B cell (primary cell): ENCODE measurements at regions not wholly inside any gene's neighbourhood (a gene's known extent, or its start where the extent isn't known, plus 50 kb on each side); places are given as distances from the start of the nearest gene placed in this dataset.

Source experiments
- ATAC-seq: fragments of 200-7000 bp; cut with Tn5 transposase; one replicate; pipeline ENCODE4 v1.10.0; 2021; ENCODE audit warnings: low read depth, mild to moderate bottlenecking, moderate number of reproducible peaks, moderate library complexity
- CTCF ChIA-PET: fragments of 350-600 bp; sonication (Branson Sonifier 250); formaldehyde crosslinking; loops from one replicate; lab custom pipeline; 2021; ENCODE audit warnings: antibody characterized with exemption, inconsistent platforms; lab: Charles Lee
- POLR2A ChIA-PET: fragments of 350-600 bp; sonication (Branson Sonifier 250); formaldehyde crosslinking; loops from one replicate; lab custom pipeline; 2021; ENCODE audit warnings: antibody characterized with exemption; lab: Charles Lee
- DNase-seq: peaks from one replicate; pipeline ENCODE4 v3.0.0; 2013
- H2AFZ ChIP-seq: 2 replicates; pipeline ENCODE4 v1.6.1; 2012; ENCODE audit warnings: mild to moderate bottlenecking, low read depth, low read length; ENCODE audit not compliant: insufficient read depth, poor library complexity, severe bottlenecking
- H3K27ac ChIP-seq, 2 donors: 1 replicate in 1 of 2; 2 replicates in 1 of 2; pipeline ENCODE4 v1.5.1; 2012 to 2013; ENCODE audit warnings: low read length in 2 of 2, mild to moderate bottlenecking in 2 of 2, moderate library complexity in 1 of 2
- H3K27me3 ChIP-seq, 4 experiments: fragments of 200-600 bp in 1 of 4; sonication (generic) in 1 of 4; replicated peaks in 1 of 4; 1 replicate in 2 of 4; 2 replicates in 2 of 4; pipeline versions ENCODE4 v1.6.1 to v1.7.0; 2013 to 2016; ENCODE audit warnings: low read length in 3 of 4, mild to moderate bottlenecking in 2 of 4, mixed read lengths in 1 of 4, moderate library complexity in 1 of 4; ENCODE audit not compliant: insufficient read depth in 4 of 4, control insufficient read depth in 3 of 4; ENCODE audit errors: control extremely low read depth in 1 of 4
- H3K36me3 ChIP-seq, 2 experiments: replicated peaks in 1 of 2; 1 replicate in 1 of 2; 2 replicates in 1 of 2; pipeline versions ENCODE4 v1.6.1 to v1.7.1; 2013; ENCODE audit warnings: low read length in 1 of 2; ENCODE audit not compliant: insufficient read depth in 2 of 2, control insufficient read depth in 1 of 2; ENCODE audit errors: control extremely low read depth in 1 of 2, extremely low read depth in 1 of 2
- H3K4me1 ChIP-seq, 2 donors: fragments of 200-600 bp in 1 of 2; sonication (generic) in 1 of 2; 1 replicate in 1 of 2; 2 replicates in 1 of 2; pipeline versions ENCODE4 v1.5.1 to v1.6.1; 2013 to 2017; ENCODE audit warnings: low read length in 2 of 2; ENCODE audit not compliant: control insufficient read depth in 2 of 2, insufficient read depth in 2 of 2
- H3K4me2 ChIP-seq: replicated peaks from 2 replicates; pipeline ENCODE3; 2012; ENCODE audit warnings: mild to moderate bottlenecking, low read depth, low read length; ENCODE audit not compliant: poor library complexity, severe bottlenecking
- H3K4me3 ChIP-seq, 5 experiments: fragments of 200-600 bp in 1 of 5; sonication (generic) in 1 of 5; 1 replicate in 3 of 5; 2 replicates in 2 of 5; pipeline versions ENCODE4 v1.5.1 to v1.7.0; 2011 to 2016; ENCODE audit warnings: low read length in 4 of 5, mild to moderate bottlenecking in 4 of 5, low read depth in 2 of 5, control low read depth in 1 of 5, moderate library complexity in 1 of 5; ENCODE audit not compliant: insufficient read depth in 1 of 5; ENCODE audit errors: control extremely low read depth in 1 of 5, extremely low read depth in 1 of 5
- H3K79me2 ChIP-seq: fragments of 200-600 bp; sonication (generic); one replicate; pipeline ENCODE4 v1.6.0; 2016; ENCODE audit warnings: low read length; ENCODE audit not compliant: control insufficient read depth, insufficient read depth
- H3K9ac ChIP-seq: fragments of 200-600 bp; sonication (generic); 2 replicates; pipeline ENCODE4 v1.6.1; 2017; ENCODE audit warnings: mild to moderate bottlenecking, low read length, moderate library complexity
- H3K9me3 ChIP-seq, 3 donors: one replicate each; pipeline versions ENCODE4 v1.6.1 to v1.7.1; 2013; ENCODE audit warnings: low read length in 2 of 3; ENCODE audit not compliant: control insufficient read depth in 2 of 3, insufficient read depth in 1 of 3; ENCODE audit errors: control extremely low read depth in 1 of 3
- H4K20me1 ChIP-seq: 2 replicates; pipeline ENCODE4 v1.6.0; 2012; ENCODE audit warnings: mild to moderate bottlenecking, low read length; ENCODE audit not compliant: insufficient read depth, control insufficient read depth, poor library complexity, severe bottlenecking
- H3K27ac Mint-ChIP-seq: one replicate; pipeline ENCODE4 v1.8.0; 2021; ENCODE audit warnings: mixed read lengths
- H3K27me3 Mint-ChIP-seq: one replicate; pipeline ENCODE4 v1.8.0; 2021; ENCODE audit warnings: mixed read lengths
- H3K4me1 Mint-ChIP-seq: one replicate; pipeline ENCODE4 v1.8.0; 2021; ENCODE audit warnings: mixed read lengths
- H3K4me3 Mint-ChIP-seq: one replicate; pipeline ENCODE4 v1.8.0; 2021; ENCODE audit warnings: mixed read lengths
- H3K9me3 Mint-ChIP-seq: one replicate; pipeline ENCODE4 v1.8.0; 2022; ENCODE audit warnings: mixed read lengths; ENCODE audit not compliant: insufficient read depth
- CTCF ChIP-seq: fragments of 200-600 bp; IDR thresholded peaks from one replicate; pipeline ENCODE4 v1.8.0; 2022; ENCODE audit warnings: antibody characterized with exemption, mild to moderate bottlenecking
- EZH2 ChIP-seq: IDR thresholded peaks from 2 replicates; pipeline ENCODE4 v1.6.1; 2012; ENCODE audit warnings: borderline replicate concordance, low read depth, mild to moderate bottlenecking, moderate library complexity, low read length; ENCODE audit not compliant: insufficient read depth, poor library complexity, severe bottlenecking
- WGBS: methylation state at CpG from one replicate; pipeline ENCODE4 v1.1.5; 2013; ENCODE audit warnings: missing lambda C conversion rate; ENCODE audit not compliant: insufficient coverage; 5-methylcytosine and 5-hydroxymethylcytosine counted together
- intact Hi-C: fragments of 100-400 bp; cut with micrococcal nuclease; formaldehyde crosslinking; loops from one replicate; pipeline ENCODE4 v1.10.0; 2022

GRCh38 chr10:128306966-128307365 is 180.7 kb upstream of the MKI67 start:
- Histone ChIP-seq H4K20me1 (no peaks in the 10 kb centered on the region), H3K36me3 (no peaks in the 10 kb centered on the region), H3K4me1 (no peaks in the 10 kb centered on the region), H3K27ac (no peak overlapping the region), H3K9me3 (peaks cover 0 to 13% (median 0%) of the 10 kb centered on the region in 3 donors), H3K79me2 (no peaks in the 10 kb centered on the region), H3K9ac (no peak overlapping the region), H3K4me3 (no peak overlapping the region), H2AFZ (no peak overlapping the region), H3K4me2 (no peak overlapping the region), H3K27me3 (no peaks in the 10 kb centered on the region)
- Mint-ChIP-seq H3K27me3 (no peaks in the 10 kb centered on the region), H3K4me3 (no peak overlapping the region), H3K4me1 (no peaks in the 10 kb centered on the region), H3K27ac (no peak overlapping the region), H3K9me3 (no peaks in the 10 kb centered on the region)
- ATAC-seq (no peak), DNase-seq (no peak)
- ChIA-PET CTCF (no interaction called here), POLR2A (no interaction called here)
- TF ChIP-seq EZH2 (no peak), CTCF (no peak)
- intact Hi-C loops, result no loop called here
- 100% methylated on average over 1 of the region's 2 CpGs for WGBS

- CTCF ChIA-PET, result no interaction called here
Observed at GRCh38 chr10:128307820-128308219, 181.6 kb upstream of the MKI67 start.

More at GRCh38 chr10:128307820-128308219, 181.6 kb upstream of the MKI67 start:
- TF ChIP-seq EZH2 (no peak), CTCF (no peak)
- H4K20me1 ChIP-seq, result no peaks in the 10 kb centered on the region
- POLR2A ChIA-PET, result no interaction called here
- H3K4me1 ChIP-seq, result no peaks in the 10 kb centered on the region
- peaks cover 0 to 8% (median 0%) of the 10 kb centered on the region in 3 donors for H3K9me3 ChIP-seq
- no peaks in the 10 kb centered on the region for H3K9me3 Mint-ChIP-seq
- H3K4me1 Mint-ChIP-seq, result no peaks in the 10 kb centered on the region
- H3K4me2 ChIP-seq, result no peak overlapping the region
- H3K79me2 ChIP-seq, result no peaks in the 10 kb centered on the region
- no peak overlapping the region for H3K4me3 ChIP-seq
- no peaks in the 10 kb centered on the region for H3K27me3 ChIP-seq
- WGBS, result no CpG with 5 or more reads among the region's 1 CpG
- ATAC-seq, result no peak
- H3K9ac ChIP-seq, result no peak overlapping the region
- no peak overlapping the region for H3K27ac Mint-ChIP-seq
- no peaks in the 10 kb centered on the region for H3K27me3 Mint-ChIP-seq
- H3K36me3 ChIP-seq, result no peaks in the 10 kb centered on the region
- H2AFZ ChIP-seq, result no peak overlapping the region
- DNase-seq, result no peak
- H3K4me3 Mint-ChIP-seq, result no peak overlapping the region
- intact Hi-C loops, result no loop called here
- no peak overlapping the region for H3K27ac ChIP-seq
